ENCODE measurements at regions not wholly inside any gene's neighbourhood (a gene's known extent, or its start where the extent isn't known, plus 50 kb on each side); places are given as distances from the start of the nearest gene placed in this dataset.

- POLR2A ChIA-PET, result no interaction called here
- intact Hi-C loops (cut with micrococcal nuclease; ENCODE audit: unreplicated experiment) (no loop called here), in situ Hi-C loops (cut with HindIII; ENCODE audit: extremely low pct_ligation_motif_present, low pct_unique_long_range_greater_than_20kb) (no loop called here)
- 30% methylated on average over 3 of the region's 3 CpGs for WGBS (ENCODE audit: low lambda C conversion rate)
- no peak overlapping the region for H3K9ac ChIP-seq (ENCODE audit: insufficient read depth, low read depth, low read length)
- H3K4me1 ChIP-seq (ENCODE audit: insufficient read depth, low read length), result no peaks in the 10 kb centered on the region
- TF ChIP-seq ETV6 (CRISPR knock-in tag; conservative IDR thresholded peaks at IDR 0.05) (no peak), ZSCAN5A (CRISPR knock-in tag; IDR thresholded peaks at IDR 0.05; ENCODE audit: borderline replicate concordance) (no peak), NCOA2 (CRISPR knock-in tag; IDR thresholded peaks at IDR 0.05) (no peak), MTA3 (CRISPR knock-in tag; IDR thresholded peaks at IDR 0.05) (no peak), MAFG (CRISPR knock-in tag; IDR thresholded peaks at IDR 0.05) (no peak), HIC2 (CRISPR knock-in tag; IDR thresholded peaks at IDR 0.05; ENCODE audit: low read depth) (no peak), DMAP1 (CRISPR knock-in tag; IDR thresholded peaks at IDR 0.05) (no peak), ZSCAN21 (CRISPR knock-in tag; IDR thresholded peaks at IDR 0.05; ENCODE audit: borderline replicate concordance) (no peak), SOX5 (CRISPR knock-in tag; IDR thresholded peaks at IDR 0.05; ENCODE audit: borderline replicate concordance) (no peak), NFIC (IDR thresholded peaks at IDR 0.05; ENCODE audit: low read length) (no peak), TGIF2 (CRISPR knock-in tag; IDR thresholded peaks at IDR 0.05) (no peak), ZNF660 (CRISPR knock-in tag; IDR thresholded peaks at IDR 0.05; ENCODE audit: borderline replicate concordance, low read depth) (no peak), ZBTB7A (CRISPR knock-in tag; IDR thresholded peaks at IDR 0.05) (no peak)
- no TSS peak for BruUV-seq (replicated peaks)
- H3K27ac ChIP-seq (ENCODE audit: extremely low read length, insufficient read depth, low read length), result no peak overlapping the region
- DNase-seq (ENCODE audit: low spot score), result no peak
- CTCF ChIA-PET (ENCODE audit: low intra/inter-chr PET ratio, low total read pairs), result no interaction called here
- H3K36me3 ChIP-seq (replicated peaks in 1 of 2; ENCODE audit: control insufficient read depth in 1 of 2, insufficient read depth in 2 of 2, low read length in 2 of 2), result no peaks in the 10 kb centered on the region
- H3K27me3 ChIP-seq (ENCODE audit: control insufficient read depth in 1 of 2, insufficient read depth in 2 of 2, low read length in 2 of 2), result no peaks in the 10 kb centered on the region
- H4K20me1 ChIP-seq (ENCODE audit: insufficient read depth, low read length), result no peaks in the 10 kb centered on the region
- no peak for FAIRE-seq
- H3K79me2 ChIP-seq (ENCODE audit: insufficient read depth, low read length), result no peaks in the 10 kb centered on the region
- no peak overlapping the region for H2AFZ ChIP-seq (ENCODE audit: low read length)
- no peak for ATAC-seq
- no peak overlapping the region for H3K4me3 ChIP-seq (replicated peaks in 1 of 3; ENCODE audit: insufficient read depth in 1 of 3, low read depth in 2 of 3, low read length in 3 of 3)
- H3K9me3 ChIP-seq (ENCODE audit: low read length), result no peaks in the 10 kb centered on the region
- H3K4me2 ChIP-seq (ENCODE audit: low read depth, low read length), result no peak overlapping the region
Observed at GRCh38 chr7:106562711-106563366, 98.1 kb downstream of the CCDC71L start.

All from HepG2 (cell line).